Sciatic nerve (tissue), 2 donors: ENCODE measurements at regions not wholly inside any gene's neighbourhood (a gene's known extent, or its start where the extent isn't known, plus 50 kb on each side); places are given as distances from the start of the nearest gene placed in this dataset.
A peak's percentile ranks its signal among the peaks of the same experiment; 100 is the strongest.

Experiments used
- ATAC-seq: fragments of 200-7000 bp; cut with Tn5 transposase; one replicate; pipeline ENCODE4 v1.9.1; 2020; ENCODE audit warnings: mild to moderate bottlenecking, moderate library complexity
- DNase-seq: peaks from one replicate; pipeline ENCODE4 v3.0.0-alpha.2; 2020; ENCODE audit warnings: low spot score
- intact Hi-C: fragments of 100-400 bp; cut with DNase I; formaldehyde crosslinking; loops from one replicate; pipeline ENCODE4 v1.14.2; 2022
- donor health status: DM: no; HTN: no; CAD: no.
- donor health status: DM: no; HTN: no; CAD: no.

DNA sequence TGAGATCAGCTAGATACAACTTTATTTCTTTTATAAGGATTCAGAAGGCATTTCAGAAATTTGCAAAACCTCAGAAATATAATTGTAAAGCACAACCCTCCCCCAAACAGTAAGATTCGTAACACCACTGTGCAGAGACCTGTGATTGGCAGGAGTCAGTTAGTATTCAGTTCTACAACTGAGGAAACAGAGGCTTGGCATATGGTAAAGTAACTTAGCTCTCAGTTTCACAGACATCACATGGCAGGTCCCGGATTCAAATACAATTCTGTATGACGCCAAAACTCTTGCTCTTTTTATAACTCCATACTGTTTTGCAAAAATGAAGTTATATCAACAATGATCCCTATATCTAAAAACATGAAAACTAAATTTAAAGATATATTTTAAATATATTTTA lies 225.6 kb upstream of the LMCD1 start:
- ATAC-seq (no peak), DNase-seq (no peak)
- intact Hi-C loops: no loop called here

DNA sequence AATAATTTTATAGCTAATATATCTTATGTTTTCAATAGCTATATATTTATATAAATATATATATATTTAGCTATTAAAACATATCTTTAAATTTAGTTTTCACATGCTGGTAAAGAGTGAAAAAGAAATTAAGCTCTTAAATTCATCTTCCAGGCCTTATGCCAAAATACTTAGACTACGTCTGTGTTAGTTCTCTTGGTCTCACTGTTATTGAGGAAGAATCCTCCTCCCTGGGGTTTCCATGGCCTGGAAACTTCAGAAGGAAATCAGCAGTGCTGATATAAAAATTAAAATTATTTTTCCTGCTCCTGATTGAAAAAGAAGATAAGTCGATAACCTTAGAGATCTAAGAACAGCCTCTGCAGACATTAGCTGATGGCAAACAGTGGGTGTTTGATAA lies 225.1 kb upstream of the LMCD1 start:
- no peak for DNase-seq
- ATAC-seq: no peak
- intact Hi-C loops: no loop called here

DNA sequence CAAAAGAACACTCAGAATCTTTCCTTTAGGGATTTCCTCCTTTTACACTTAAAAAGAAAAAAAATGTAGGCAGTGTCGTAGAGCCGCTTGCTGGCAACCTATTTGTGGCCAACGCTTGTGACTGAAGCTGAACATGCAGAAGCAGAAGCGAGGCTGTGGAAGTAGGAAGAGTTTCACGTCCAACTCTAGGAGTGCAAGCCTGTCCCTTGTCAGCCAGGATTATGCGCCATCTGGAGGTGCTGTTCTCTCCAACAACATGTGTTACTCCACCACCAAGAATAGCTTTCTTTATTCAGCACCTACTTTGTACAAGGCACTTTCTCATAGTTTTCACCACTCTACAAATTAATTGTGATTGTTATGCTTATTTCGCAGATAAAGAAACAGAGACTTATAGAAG lies 223.2 kb upstream of the LMCD1 start:
- intact Hi-C loops: no loop called here
- DNase-seq (no peak), ATAC-seq (no peak)

DNA sequence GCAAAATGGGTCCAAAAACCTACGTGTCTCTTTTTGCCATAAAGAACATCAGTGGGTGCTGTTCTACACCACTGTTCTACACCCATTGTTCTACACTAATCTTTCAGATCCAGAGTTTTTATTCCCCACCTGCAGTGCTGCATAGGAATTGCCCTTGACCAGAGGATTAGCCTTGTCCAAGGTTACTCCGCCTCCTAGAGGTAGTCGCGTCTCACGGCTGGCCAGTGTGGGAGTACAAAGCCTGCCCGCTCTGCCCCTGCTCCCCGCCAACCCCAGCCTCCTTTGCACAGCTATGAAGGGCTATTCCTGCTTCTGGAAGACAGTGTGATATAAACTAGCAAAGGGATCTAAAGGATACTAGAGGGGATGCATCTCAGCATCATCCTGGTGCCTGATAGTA lies 222.1 kb upstream of the LMCD1 start:
- no peak for DNase-seq
- intact Hi-C loops: no loop called here

GRCh38 chr3:8279886-8280550 lies 221.6 kb upstream of the LMCD1 start:
- DNase-seq (no peak), ATAC-seq (no peak)
- intact Hi-C loops: no loop called here

More for the DNA sequence above, 222.1 kb upstream of the LMCD1 start:
- no peak for ATAC-seq

- ATAC-seq (no peak), DNase-seq (no peak)
- intact Hi-C loops: no loop called here
Observed at GRCh38 chr3:8282541-8283165, 219.0 kb upstream of the LMCD1 start.

DNA sequence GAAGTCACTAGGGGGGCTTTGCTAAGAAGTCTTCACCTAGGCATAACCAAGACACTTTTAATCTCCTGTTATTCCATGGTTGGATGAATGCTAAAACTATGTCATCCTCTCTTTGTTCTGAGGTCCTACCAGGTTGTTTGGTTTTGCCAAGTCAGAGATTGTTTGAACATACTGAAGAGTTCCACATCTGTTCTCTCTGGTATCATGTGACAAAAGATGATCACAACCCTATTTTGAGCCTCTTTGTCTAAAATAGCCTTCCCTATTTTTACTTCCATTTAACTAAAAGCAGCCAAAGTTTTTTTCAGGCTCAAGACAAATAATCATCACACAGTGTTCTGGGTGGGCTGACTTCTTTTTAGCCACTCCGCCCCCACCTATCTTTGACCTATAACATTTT lies 218.4 kb upstream of the LMCD1 start:
- DNase-seq (no peak), ATAC-seq (peak; percentile 24)
- intact Hi-C loops: no loop called here

GRCh38 chr3:8286086-8286485 lies 215.5 kb upstream of the LMCD1 start:
- ATAC-seq (no peak), DNase-seq (no peak)
- intact Hi-C loops: no loop called here

- intact Hi-C loops: no loop called here
- ATAC-seq: no peak
- no peak for DNase-seq
Observed at GRCh38 chr3:8286749-8287148, 214.9 kb upstream of the LMCD1 start.

GRCh38 chr3:8290611-8291010 lies 211.0 kb upstream of the LMCD1 start:
- no peak for ATAC-seq
- no peak for DNase-seq
- intact Hi-C loops: no loop called here

- DNase-seq (no peak), ATAC-seq (no peak)
- intact Hi-C loops: no loop called here
Observed at GRCh38 chr3:8296461-8296860, 205.2 kb upstream of the LMCD1 start.

DNA sequence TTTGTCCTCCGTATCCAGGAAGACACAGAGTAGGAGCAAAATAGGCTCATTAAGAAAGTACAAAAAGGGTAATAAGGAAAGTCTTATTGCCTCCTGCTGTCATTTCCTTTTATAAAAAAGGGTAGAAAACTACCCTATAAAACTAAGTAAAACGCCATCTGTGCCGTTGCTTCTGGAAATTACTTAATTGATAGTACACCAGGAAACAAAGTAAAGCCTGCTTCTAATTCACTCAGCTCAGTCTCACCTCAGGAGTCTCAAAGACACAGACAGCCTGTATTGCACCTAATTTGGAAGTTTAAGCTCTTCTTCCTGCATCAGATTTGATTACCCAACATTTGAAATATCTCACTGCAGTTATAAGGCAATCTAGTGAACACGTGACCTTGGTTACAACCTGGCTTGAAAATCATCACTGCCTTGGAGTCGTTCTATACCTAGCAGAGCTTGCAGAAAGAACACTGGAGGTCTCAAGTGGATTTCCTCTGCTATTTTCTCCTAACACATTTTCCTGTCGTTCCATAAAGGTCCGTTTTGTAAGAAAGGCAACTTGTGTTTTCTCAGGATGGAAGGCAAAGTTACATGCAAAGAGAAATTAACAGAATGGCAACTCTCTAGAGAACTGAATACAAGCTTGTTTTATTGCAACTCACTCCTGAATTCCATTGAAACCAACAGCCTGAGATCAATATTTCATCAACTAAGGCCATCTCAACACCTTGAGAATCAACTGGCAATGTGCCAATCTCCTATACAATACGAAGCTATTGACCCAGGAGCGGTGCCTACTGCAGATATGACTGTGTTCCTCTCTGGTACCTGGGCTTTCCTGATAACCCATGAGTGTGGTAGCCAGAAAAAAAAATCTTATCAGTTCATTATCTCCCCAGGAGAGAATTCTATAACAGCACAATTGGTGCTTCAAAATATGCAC lies 203.3 kb upstream of the LMCD1 start:
- intact Hi-C loops: no loop called here
- ATAC-seq (no peak), DNase-seq (no peak)

DNA sequence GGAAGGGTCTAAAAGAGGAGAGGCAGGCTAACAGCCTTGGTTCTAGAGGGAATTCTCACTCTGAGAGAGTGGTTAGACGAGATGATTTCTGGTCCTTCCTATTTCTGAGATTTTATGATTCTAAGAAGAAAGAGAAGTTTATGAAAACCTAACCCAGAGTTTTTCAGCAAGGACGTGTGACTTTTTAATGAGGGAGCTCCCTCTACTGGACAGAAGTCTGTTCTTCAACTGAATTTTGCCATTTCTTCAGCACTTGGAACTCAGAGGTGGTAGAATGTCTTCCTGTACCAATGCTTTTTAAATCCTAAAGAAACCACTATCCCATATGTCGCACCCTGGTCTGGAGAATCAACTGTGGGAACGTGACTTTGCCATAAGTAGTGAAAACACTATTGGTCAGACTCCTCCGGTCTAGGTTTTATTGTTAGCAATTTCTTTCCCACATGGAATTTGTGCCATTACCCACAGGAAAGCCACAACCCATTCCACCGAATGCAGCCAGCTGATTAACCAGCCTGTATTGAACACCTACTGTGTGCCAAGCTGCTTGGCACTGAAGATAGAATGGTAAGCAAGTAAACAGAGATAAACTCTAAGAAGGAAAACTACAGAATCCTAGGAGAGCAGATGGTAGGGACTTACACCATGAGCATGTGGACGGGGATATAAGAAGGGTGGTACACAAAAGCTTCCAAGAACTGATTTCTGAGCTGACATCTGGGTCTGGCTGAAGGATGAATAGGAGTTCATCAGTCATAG lies 199.5 kb upstream of the LMCD1 start:
- ATAC-seq: peak; percentile 48
- intact Hi-C loops: no loop called here
- DNase-seq: no peak

DNA sequence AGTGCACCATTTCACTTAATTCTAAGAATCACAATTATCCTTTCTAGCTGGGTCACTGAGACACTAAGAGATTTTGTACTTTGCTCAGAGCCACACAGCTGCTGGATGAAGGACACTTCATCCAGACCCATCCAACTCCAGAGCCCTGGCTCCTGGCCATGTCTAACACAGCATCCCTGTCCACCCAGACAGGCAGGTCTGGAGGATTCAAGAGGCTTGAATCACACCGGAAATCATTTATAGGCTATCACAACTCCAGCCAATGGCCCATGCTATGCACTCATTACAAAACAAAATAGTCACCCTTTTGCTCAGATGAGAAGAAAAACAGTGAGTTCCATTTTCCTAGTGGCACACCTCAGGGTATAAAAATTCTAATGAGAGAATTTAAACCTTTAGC lies 198.2 kb upstream of the LMCD1 start:
- intact Hi-C loops: no loop called here
- ATAC-seq (no peak), DNase-seq (no peak)

- intact Hi-C loops: no loop called here
- DNase-seq: no peak
- no peak for ATAC-seq
Observed at GRCh38 chr3:8305371-8305770, 196.3 kb upstream of the LMCD1 start.

DNA sequence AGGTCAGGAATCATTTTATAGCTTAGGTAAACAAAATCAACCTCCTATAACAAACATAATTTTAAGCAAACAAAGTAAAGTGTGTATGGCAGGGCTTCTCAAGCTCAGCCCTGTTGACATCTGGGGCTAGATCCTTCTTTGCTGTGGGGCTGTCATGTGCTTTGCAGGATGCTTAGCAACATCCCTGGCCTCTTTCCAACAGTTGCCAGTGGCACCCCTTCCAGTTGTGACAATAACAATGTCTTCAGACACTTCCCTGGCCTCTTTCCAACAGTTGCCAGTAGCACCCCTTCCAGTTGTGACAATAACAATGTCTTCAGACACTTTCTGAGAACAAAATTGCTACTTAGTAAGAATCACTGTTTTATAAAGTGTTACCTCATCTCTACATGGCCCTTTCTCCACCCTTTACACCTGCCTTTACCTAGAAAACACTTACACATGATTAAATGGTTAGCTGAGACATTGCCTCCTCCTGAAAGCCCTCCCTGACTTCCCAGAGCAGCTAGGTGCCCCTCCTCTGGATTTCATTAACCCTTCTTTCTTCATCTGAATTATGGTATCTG lies 194.0 kb upstream of the LMCD1 start:
- intact Hi-C loops: no loop called here
- ATAC-seq: no peak
- DNase-seq: no peak

GRCh38 chr3:8311321-8311720 lies 190.3 kb upstream of the LMCD1 start:
- no peak for DNase-seq
- intact Hi-C loops: no loop called here
- no peak for ATAC-seq

DNA sequence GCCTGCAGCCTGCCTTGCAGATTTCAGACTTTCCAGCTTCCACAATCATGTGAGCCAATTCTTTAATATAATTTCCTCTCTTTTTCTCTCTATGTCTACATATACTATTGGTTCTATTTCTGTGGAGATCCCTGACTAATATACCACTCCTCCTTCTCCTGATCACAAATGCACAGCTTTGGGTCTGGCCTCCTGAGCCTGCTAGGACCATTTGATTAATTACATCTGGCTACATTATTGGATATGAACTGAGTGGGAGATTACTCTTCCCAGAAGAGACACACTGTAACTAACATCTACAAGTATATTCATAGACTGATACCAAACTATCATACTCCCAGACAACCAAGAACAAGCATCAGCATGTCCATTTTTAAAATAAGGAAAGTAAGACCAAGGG lies 188.9 kb upstream of the LMCD1 start:
- intact Hi-C loops: no loop called here
- ATAC-seq (no peak), DNase-seq (no peak)

- no peak for DNase-seq
Observed at GRCh38 chr3:8313560-8314267, 187.9 kb upstream of the LMCD1 start.

More at GRCh38 chr3:8313560-8314267, 187.9 kb upstream of the LMCD1 start:
- no peak for ATAC-seq
- intact Hi-C loops: no loop called here
